ENCODE measurements at regions not wholly inside any gene's neighbourhood (a gene's known extent, or its start where the extent isn't known, plus 50 kb on each side); places are given as distances from the start of the nearest gene placed in this dataset.

DNA sequence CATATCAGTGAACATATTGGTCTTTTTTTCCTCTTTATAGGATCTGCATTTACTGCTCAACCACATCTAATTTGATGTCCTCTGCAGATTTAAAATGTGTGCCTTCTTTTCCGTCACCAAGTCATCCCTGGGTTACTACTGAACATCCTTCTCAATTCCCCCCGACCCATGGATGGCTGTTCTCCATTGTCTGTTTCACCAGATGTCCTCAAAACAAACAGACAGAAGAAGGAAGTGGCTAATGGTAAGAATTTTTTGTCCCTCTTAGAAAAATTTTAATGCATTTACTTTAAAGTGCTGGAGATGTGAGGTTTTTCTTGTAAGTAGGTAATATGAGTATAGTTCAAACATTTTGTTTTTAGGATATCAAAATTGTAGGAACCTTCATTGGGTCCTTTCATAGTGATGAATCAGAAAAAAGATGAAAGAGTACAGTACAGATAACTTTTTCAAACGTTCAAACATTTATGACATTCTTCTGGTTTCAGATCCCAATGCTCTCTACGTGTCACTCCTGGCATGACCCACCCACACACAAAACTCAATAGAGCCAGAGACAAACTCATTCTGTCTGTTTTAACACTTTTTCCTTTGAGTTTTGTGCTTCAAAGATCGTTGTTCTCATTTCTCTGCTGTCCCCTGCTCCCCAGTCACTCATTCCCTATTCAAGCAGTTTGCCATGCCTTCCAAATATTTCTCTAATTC lies 276.4 kb downstream of the PRL start:
- intact Hi-C loops (cut with micrococcal nuclease): no loop called here
- peaks cover 0 to 7% (median 0%) of the 10 kb centered on the region in 3 donors for H3K9me3 ChIP-seq (ENCODE audit: control extremely low read depth in 1 of 3, control insufficient read depth in 2 of 3, insufficient read depth in 1 of 3, low read length in 2 of 3)
- no peak overlapping the region for H3K27ac ChIP-seq (ENCODE audit: low read length in 2 of 2)
- no peaks in the 10 kb centered on the region for H4K20me1 ChIP-seq (ENCODE audit: control insufficient read depth, insufficient read depth, low read length, poor library complexity, severe bottlenecking)
- H3K4me3 Mint-ChIP-seq: no peak overlapping the region
- ATAC-seq (ENCODE audit: low read depth) (no peak), DNase-seq (no peak)
- peaks cover 4% of the 10 kb centered on the region in 2 donors for H3K4me1 ChIP-seq (ENCODE audit: control insufficient read depth in 2 of 2, insufficient read depth in 2 of 2, low read length in 2 of 2)
- ChIA-PET POLR2A (no interaction called here), CTCF (no interaction called here)
- H3K4me1 Mint-ChIP-seq: peaks cover 6% of the 10 kb centered on the region
- H3K9me3 Mint-ChIP-seq (ENCODE audit: insufficient read depth): peaks cover 2% of the 10 kb centered on the region
- 21% methylated on average over 3 of the region's 5 CpGs for WGBS (ENCODE audit: insufficient coverage)
- H3K27me3 Mint-ChIP-seq: no peaks in the 10 kb centered on the region
- H3K4me3 ChIP-seq (ENCODE audit: control extremely low read depth in 1 of 5, extremely low read depth in 1 of 5, insufficient read depth in 1 of 5, low read depth in 2 of 5, low read length in 4 of 5): no peak overlapping the region
- TF ChIP-seq, protein P1, sequence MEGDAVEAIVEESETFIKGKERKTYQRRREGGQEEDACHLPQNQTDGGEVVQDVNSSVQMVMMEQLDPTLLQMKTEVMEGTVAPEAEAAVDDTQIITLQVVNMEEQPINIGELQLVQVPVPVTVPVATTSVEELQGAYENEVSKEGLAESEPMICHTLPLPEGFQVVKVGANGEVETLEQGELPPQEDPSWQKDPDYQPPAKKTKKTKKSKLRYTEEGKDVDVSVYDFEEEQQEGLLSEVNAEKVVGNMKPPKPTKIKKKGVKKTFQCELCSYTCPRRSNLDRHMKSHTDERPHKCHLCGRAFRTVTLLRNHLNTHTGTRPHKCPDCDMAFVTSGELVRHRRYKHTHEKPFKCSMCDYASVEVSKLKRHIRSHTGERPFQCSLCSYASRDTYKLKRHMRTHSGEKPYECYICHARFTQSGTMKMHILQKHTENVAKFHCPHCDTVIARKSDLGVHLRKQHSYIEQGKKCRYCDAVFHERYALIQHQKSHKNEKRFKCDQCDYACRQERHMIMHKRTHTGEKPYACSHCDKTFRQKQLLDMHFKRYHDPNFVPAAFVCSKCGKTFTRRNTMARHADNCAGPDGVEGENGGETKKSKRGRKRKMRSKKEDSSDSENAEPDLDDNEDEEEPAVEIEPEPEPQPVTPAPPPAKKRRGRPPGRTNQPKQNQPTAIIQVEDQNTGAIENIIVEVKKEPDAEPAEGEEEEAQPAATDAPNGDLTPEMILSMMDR (IDR thresholded peaks at IDR 0.05): no peak
- TF ChIP-seq EZH2 (IDR thresholded peaks at IDR 0.05; ENCODE audit: borderline replicate concordance, insufficient read depth, low read depth, low read length, poor library complexity, severe bottlenecking): no peak
- H3K27me3 ChIP-seq (replicated peaks in 1 of 4; ENCODE audit: control extremely low read depth in 1 of 4, control insufficient read depth in 3 of 4, insufficient read depth in 4 of 4, low read length in 3 of 4): no peaks in the 10 kb centered on the region
- no peak overlapping the region for H3K4me2 ChIP-seq (replicated peaks; ENCODE audit: low read depth, low read length, poor library complexity, severe bottlenecking)
- H3K9ac ChIP-seq (ENCODE audit: low read length): no peak overlapping the region
- no peak overlapping the region for H2AFZ ChIP-seq (ENCODE audit: insufficient read depth, low read depth, low read length, poor library complexity, severe bottlenecking)
- no peaks in the 10 kb centered on the region for H3K79me2 ChIP-seq (ENCODE audit: control insufficient read depth, insufficient read depth, low read length)
- H3K36me3 ChIP-seq (replicated peaks in 1 of 2; ENCODE audit: control extremely low read depth in 1 of 2, control insufficient read depth in 1 of 2, extremely low read depth in 1 of 2, insufficient read depth in 2 of 2, low read length in 1 of 2): no peaks in the 10 kb centered on the region
- H3K27ac Mint-ChIP-seq: no peak overlapping the region

DNA sequence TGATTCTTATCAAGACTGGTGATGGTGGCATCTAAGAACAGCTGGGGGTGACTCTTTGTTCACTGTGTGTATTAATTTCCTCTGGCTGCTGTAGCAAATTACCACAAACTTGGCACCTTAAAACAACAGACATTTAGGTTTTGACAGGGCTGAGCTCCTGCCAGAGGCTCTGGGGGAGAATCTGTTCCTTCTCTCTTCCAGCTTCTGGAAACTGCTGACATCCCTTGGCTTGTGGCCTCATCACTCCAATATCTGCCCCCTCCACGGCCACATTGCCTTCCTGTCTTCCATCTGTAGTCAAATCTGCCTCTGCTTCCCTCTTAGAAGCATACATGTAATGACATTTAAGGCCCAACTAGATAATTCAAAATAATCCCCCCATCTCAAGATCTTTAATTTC lies 274.9 kb downstream of the PRL start:
- H3K4me2 ChIP-seq (replicated peaks; ENCODE audit: low read depth, low read length, poor library complexity, severe bottlenecking): no peak overlapping the region
- peaks cover 13 to 14% of the 10 kb centered on the region in 2 donors for H3K4me1 ChIP-seq (ENCODE audit: control insufficient read depth in 2 of 2, insufficient read depth in 2 of 2, low read length in 2 of 2)
- no peaks in the 10 kb centered on the region for H3K79me2 ChIP-seq (ENCODE audit: control insufficient read depth, insufficient read depth, low read length)
- Mint-ChIP-seq H3K27me3 (no peaks in the 10 kb centered on the region), H3K27ac (no peak overlapping the region), H3K4me3 (no peak overlapping the region), H3K9me3 (ENCODE audit: insufficient read depth) (peaks cover 2% of the 10 kb centered on the region), H3K4me1 (peaks cover 16% of the 10 kb centered on the region)
- H3K36me3 ChIP-seq (replicated peaks in 1 of 2; ENCODE audit: control extremely low read depth in 1 of 2, control insufficient read depth in 1 of 2, extremely low read depth in 1 of 2, insufficient read depth in 2 of 2, low read length in 1 of 2): no peaks in the 10 kb centered on the region
- ATAC-seq (ENCODE audit: low read depth) (no peak), DNase-seq (no peak)
- ChIA-PET POLR2A (no interaction called here), CTCF (no interaction called here)
- no peak overlapping the region for H3K4me3 ChIP-seq (ENCODE audit: control extremely low read depth in 1 of 5, extremely low read depth in 1 of 5, insufficient read depth in 1 of 5, low read depth in 2 of 5, low read length in 4 of 5)
- no peak overlapping the region for H3K9ac ChIP-seq (ENCODE audit: low read length)
- H3K27me3 ChIP-seq (replicated peaks in 1 of 4; ENCODE audit: control extremely low read depth in 1 of 4, control insufficient read depth in 3 of 4, insufficient read depth in 4 of 4, low read length in 3 of 4): no peaks in the 10 kb centered on the region
- H4K20me1 ChIP-seq (ENCODE audit: control insufficient read depth, insufficient read depth, low read length, poor library complexity, severe bottlenecking): no peaks in the 10 kb centered on the region
- TF ChIP-seq, protein P1 (IDR thresholded peaks at IDR 0.05): no peak
- TF ChIP-seq EZH2 (IDR thresholded peaks at IDR 0.05; ENCODE audit: borderline replicate concordance, insufficient read depth, low read depth, low read length, poor library complexity, severe bottlenecking): no peak
- intact Hi-C loops (cut with micrococcal nuclease): no loop called here
- WGBS (ENCODE audit: insufficient coverage): 75% methylated on average over 1 of the region's 1 CpG
- no peak overlapping the region for H2AFZ ChIP-seq (ENCODE audit: insufficient read depth, low read depth, low read length, poor library complexity, severe bottlenecking)
- H3K9me3 ChIP-seq (ENCODE audit: control extremely low read depth in 1 of 3, control insufficient read depth in 2 of 3, insufficient read depth in 1 of 3, low read length in 2 of 3): peaks cover 0 to 7% (median 0%) of the 10 kb centered on the region in 3 donors
- no peak overlapping the region for H3K27ac ChIP-seq (ENCODE audit: low read length in 2 of 2)

All from B cell (primary cell).